Neural progenitor cell (in vitro differentiated cells): ENCODE measurements at regions not wholly inside any gene's neighbourhood (a gene's known extent, or its start where the extent isn't known, plus 50 kb on each side); places are given as distances from the start of the nearest gene placed in this dataset.

Source experiments
- DNase-seq: peaks from one replicate; pipeline ENCODE4 v3.0.0-alpha.2; 2016; ENCODE audit warnings: low spot score
- H2AFZ ChIP-seq: fragments of 200-600 bp; sonication (generic); replicated peaks from 2 replicates; pipeline ENCODE4 v1.6.1; 2016; ENCODE audit warnings: antibody characterized with exemption
- H3F3A ChIP-seq: fragments of 200-600 bp; sonication (generic); 2 replicates; pipeline ENCODE4 v1.6.1; 2016; ENCODE audit warnings: antibody characterized with exemption, low read depth
- H3K27ac ChIP-seq: fragments of 200-600 bp; sonication (generic); 2 replicates; pipeline ENCODE4 v1.5.1; 2016; ENCODE audit warnings: mild to moderate bottlenecking
- H3K27me3 ChIP-seq: fragments of 200-600 bp; sonication (generic); 2 replicates; pipeline ENCODE4 v1.6.1; 2016; ENCODE audit warnings: mild to moderate bottlenecking, moderate library complexity
- H3K36me3 ChIP-seq: fragments of 200-600 bp; sonication (generic); 2 replicates; pipeline ENCODE4 v1.5.1; 2016
- H3K4me1 ChIP-seq: fragments of 200-600 bp; sonication (generic); 2 replicates; pipeline ENCODE4 v1.6.1; 2016; ENCODE audit warnings: mixed run types
- H3K4me2 ChIP-seq: fragments of 200-600 bp; sonication (generic); 2 replicates; pipeline ENCODE4 v1.6.1; 2016
- H3K4me3 ChIP-seq: fragments of 200-600 bp; sonication (generic); 2 replicates; pipeline ENCODE4 v1.5.1; 2016
- H3K79me2 ChIP-seq: fragments of 200-600 bp; sonication (generic); 2 replicates; pipeline ENCODE4 v1.6.1; 2016; ENCODE audit warnings: low read depth
- H3K9ac ChIP-seq: fragments of 200-600 bp; sonication (generic); 2 replicates; pipeline ENCODE4 v1.6.1; 2016
- H3K9me3 ChIP-seq: fragments of 200-600 bp; sonication (generic); 2 replicates; pipeline ENCODE4 v1.5.1; 2016; ENCODE audit warnings: low read depth
- H4K20me1 ChIP-seq: fragments of 200-600 bp; sonication (generic); 2 replicates; pipeline ENCODE4 v1.6.1; 2016; ENCODE audit warnings: low read depth
- H3K27ac Mint-ChIP-seq: 3 replicates; pipeline ENCODE4 v1.8.0; 2021; ENCODE audit warnings: mixed read lengths
- H3K27me3 Mint-ChIP-seq: 2 replicates; pipeline ENCODE4 v1.8.0; 2022; ENCODE audit warnings: low read depth, mild to moderate bottlenecking, inconsistent platforms, moderate library complexity, mixed read lengths; ENCODE audit not compliant: insufficient read depth
- H3K36me3 Mint-ChIP-seq: 3 replicates; pipeline ENCODE4 v1.8.0; 2021; ENCODE audit warnings: mixed read lengths
- H3K4me1 Mint-ChIP-seq: 3 replicates; pipeline ENCODE4 v1.8.0; 2021; ENCODE audit warnings: mixed read lengths
- H3K4me3 Mint-ChIP-seq: 3 replicates; pipeline ENCODE4 v1.8.0; 2021; ENCODE audit warnings: mild to moderate bottlenecking, moderate library complexity, mixed read lengths
- H3K9me3 Mint-ChIP-seq: 3 replicates; pipeline ENCODE4 v1.8.0; 2020; ENCODE audit warnings: mixed read lengths
- CTCF ChIP-seq: fragments of 200-600 bp; sonication (generic); IDR thresholded peaks from 2 replicates; pipeline ENCODE4 v1.5.1; 2017; ENCODE audit warnings: antibody characterized with exemption, mild to moderate bottlenecking
- EZH2 ChIP-seq: fragments of 200-600 bp; sonication (generic); IDR thresholded peaks from 2 replicates; pipeline ENCODE4 v1.6.1; 2017; ENCODE audit warnings: antibody characterized with exemption, mild to moderate bottlenecking, moderate library complexity
- EZH2phosphoT487 ChIP-seq: fragments of 200-600 bp; sonication (generic); IDR thresholded peaks from 2 replicates; pipeline ENCODE4 v1.6.1; 2017; ENCODE audit warnings: antibody characterized with exemption

GRCh38 chr16:65279576-65279975 lies 157.7 kb upstream of the CDH11 start:
- H2AFZ ChIP-seq = no peak overlapping the region
- TF ChIP-seq EZH2phosphoT487 = no peak
- TF ChIP-seq CTCF = no peak
- no peak for TF ChIP-seq EZH2
- DNase-seq = no peak
- no peak overlapping the region for H3K27ac Mint-ChIP-seq
- no peaks in the 10 kb centered on the region for H3K36me3 Mint-ChIP-seq
- no peaks in the 10 kb centered on the region for H3K36me3 ChIP-seq
- no peaks in the 10 kb centered on the region for H3K9me3 ChIP-seq
- no peak overlapping the region for H3K4me3 Mint-ChIP-seq
- no peaks in the 10 kb centered on the region for H3K27me3 ChIP-seq
- H3K4me3 ChIP-seq = no peak overlapping the region
- H3K9ac ChIP-seq = no peak overlapping the region
- H3K4me1 Mint-ChIP-seq = peaks cover 52% of the 10 kb centered on the region
- H3K4me2 ChIP-seq = no peak overlapping the region
- peaks cover 36% of the 10 kb centered on the region for H3K4me1 ChIP-seq
- no peaks in the 10 kb centered on the region for H3K79me2 ChIP-seq
- H3K27ac ChIP-seq = no peak overlapping the region
- H3K27me3 Mint-ChIP-seq = peaks cover 8% of the 10 kb centered on the region
- no peaks in the 10 kb centered on the region for H4K20me1 ChIP-seq
- H3F3A ChIP-seq = peaks cover 22% of the 10 kb centered on the region
- peaks cover 2% of the 10 kb centered on the region for H3K9me3 Mint-ChIP-seq

GRCh38 chr16:65278874-65279273 lies 157.0 kb upstream of the CDH11 start:
- Histone ChIP-seq H3K9me3 (no peaks in the 10 kb centered on the region), H3K27ac (no peak overlapping the region), H3K4me2 (no peak overlapping the region), H3K79me2 (no peaks in the 10 kb centered on the region), H3K36me3 (no peaks in the 10 kb centered on the region), H2AFZ (no peak overlapping the region), H3K27me3 (no peaks in the 10 kb centered on the region), H3F3A (peaks cover 22% of the 10 kb centered on the region), H3K4me3 (no peak overlapping the region), H3K9ac (no peak overlapping the region), H4K20me1 (no peaks in the 10 kb centered on the region), H3K4me1 (peaks cover 31% of the 10 kb centered on the region)
- no peak overlapping the region for H3K4me3 Mint-ChIP-seq
- peaks cover 45% of the 10 kb centered on the region for H3K4me1 Mint-ChIP-seq
- H3K27ac Mint-ChIP-seq = no peak overlapping the region
- TF ChIP-seq EZH2 = no peak
- no peak for TF ChIP-seq EZH2phosphoT487
- no peak for TF ChIP-seq CTCF
- peaks cover 8% of the 10 kb centered on the region for H3K27me3 Mint-ChIP-seq
- no peaks in the 10 kb centered on the region for H3K36me3 Mint-ChIP-seq
- H3K9me3 Mint-ChIP-seq = peaks cover 2% of the 10 kb centered on the region
- no peak for DNase-seq

GRCh38 chr16:65274566-65274965 lies 152.7 kb upstream of the CDH11 start:
- Mint-ChIP-seq H3K9me3 (peaks cover 2% of the 10 kb centered on the region), H3K27ac (no peak overlapping the region), H3K4me1 (peaks cover 12% of the 10 kb centered on the region), H3K4me3 (no peak overlapping the region), H3K36me3 (no peaks in the 10 kb centered on the region), H3K27me3 (peaks cover 2% of the 10 kb centered on the region)
- Histone ChIP-seq H3K4me3 (no peak overlapping the region), H3K9ac (no peak overlapping the region), H3F3A (no peaks in the 10 kb centered on the region), H3K36me3 (no peaks in the 10 kb centered on the region), H3K27ac (no peak overlapping the region), H3K79me2 (no peaks in the 10 kb centered on the region), H3K4me1 (no peaks in the 10 kb centered on the region), H4K20me1 (no peaks in the 10 kb centered on the region), H2AFZ (no peak overlapping the region), H3K27me3 (no peaks in the 10 kb centered on the region), H3K9me3 (no peaks in the 10 kb centered on the region), H3K4me2 (no peak overlapping the region)
- DNase-seq = no peak
- TF ChIP-seq EZH2 (no peak), EZH2phosphoT487 (no peak), CTCF (no peak)
